IPS-NIHi7 (cell line): ENCODE measurements at regions not wholly inside any gene's neighbourhood (a gene's known extent, or its start where the extent isn't known, plus 50 kb on each side); places are given as distances from the start of the nearest gene placed in this dataset.

Experiments
- DNase-seq: peaks from one replicate; pipeline ENCODE4 v3.0.0; 2012; ENCODE audit warnings: mixed read lengths; ENCODE audit errors: extremely low spot score

DNA sequence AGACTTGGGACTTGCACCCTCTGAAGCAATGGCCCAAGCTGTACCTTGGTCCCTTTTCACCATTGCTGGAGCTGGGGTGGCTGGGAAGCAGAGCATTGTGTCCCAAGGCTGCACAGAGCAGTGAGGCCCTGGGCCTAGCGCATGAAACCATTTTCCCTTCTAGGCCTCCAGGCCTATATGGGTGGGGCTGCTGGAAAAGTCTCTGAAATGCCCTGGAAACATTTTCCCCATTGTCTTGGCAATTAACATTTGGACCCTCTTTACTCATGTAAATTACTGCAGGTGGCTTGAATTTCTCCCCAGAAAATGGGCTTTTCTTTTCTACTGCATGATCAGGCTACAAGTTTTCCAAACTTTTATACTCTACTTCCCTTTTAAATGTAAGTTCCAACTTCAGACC, 510.5 kb downstream of the SLITRK6 start:
- DNase-seq = no peak

DNA sequence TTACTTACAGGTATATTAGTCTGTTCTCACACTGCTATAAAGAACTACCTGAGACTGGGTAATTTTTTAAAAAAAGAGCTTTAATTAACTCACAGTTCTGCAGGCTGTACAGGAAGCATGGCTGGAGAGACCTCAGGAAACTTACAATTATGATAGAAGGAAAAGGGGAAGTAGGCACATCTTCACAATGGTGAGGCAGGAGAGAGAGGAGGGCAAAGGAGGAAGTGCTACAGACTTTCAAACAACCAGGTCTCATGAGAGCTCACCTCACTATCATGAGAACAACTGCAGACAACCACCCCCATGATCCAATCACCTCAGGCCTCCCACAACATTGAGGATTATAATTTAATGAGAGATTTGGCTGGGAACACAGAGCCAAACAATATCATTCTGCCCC, 511.7 kb downstream of the SLITRK6 start:
- DNase-seq = no peak

DNA sequence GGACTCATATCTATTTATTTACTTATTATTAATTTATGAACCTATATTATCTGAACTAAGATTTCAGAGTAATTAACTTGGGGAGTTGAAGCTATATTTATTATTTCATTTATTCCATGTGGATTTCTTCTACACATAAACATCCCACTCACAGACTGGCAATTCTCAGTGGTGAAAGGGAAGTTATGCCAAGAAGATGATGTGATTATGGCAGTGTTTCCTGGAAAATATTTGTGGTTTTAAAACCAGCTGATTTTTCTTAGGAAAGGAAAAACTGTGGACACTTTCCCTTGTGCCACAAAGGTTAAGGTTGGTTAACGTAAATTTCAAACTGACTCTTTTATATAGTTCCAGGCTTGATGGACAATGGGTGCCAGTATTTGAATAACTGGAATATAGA, 513.1 kb downstream of the SLITRK6 start:
- DNase-seq = no peak

DNA sequence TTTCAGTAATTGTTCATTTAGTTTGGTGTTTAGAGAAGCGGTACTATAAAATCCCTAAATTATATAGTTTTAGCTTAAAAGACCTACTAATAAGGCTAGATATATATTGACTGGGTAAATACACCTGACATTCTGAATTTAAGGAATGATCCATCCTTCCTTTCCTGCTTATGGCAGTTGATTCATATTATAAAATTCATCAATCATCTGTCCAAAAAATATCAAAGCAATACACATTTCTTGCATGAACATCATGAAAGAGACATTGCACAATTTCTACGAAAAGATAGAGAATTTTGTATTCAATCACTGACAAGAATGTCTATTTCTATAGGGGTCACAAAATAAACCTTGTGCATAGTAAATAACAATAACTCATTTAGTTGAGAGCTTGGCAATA, 514.9 kb downstream of the SLITRK6 start:
- no peak for DNase-seq

DNA sequence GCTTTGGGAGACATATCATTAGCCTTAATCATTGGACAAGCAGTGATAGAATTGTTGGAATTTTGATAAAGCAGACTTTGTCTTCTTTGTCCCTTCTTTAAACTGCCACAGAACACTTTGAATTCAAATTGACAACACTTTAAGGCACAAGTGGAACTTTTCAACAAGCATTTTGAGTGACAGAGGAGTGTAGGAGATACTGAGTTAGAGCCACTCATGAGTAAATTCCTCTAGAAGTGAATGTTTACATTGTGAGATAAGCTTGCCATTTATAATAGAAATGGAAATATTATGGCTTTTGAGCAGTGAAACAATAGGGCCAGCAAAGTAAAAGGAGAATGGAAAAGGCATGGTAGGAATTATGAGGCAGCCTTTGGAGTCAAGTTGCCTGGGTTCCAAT, 515.8 kb downstream of the SLITRK6 start:
- no peak for DNase-seq

DNA sequence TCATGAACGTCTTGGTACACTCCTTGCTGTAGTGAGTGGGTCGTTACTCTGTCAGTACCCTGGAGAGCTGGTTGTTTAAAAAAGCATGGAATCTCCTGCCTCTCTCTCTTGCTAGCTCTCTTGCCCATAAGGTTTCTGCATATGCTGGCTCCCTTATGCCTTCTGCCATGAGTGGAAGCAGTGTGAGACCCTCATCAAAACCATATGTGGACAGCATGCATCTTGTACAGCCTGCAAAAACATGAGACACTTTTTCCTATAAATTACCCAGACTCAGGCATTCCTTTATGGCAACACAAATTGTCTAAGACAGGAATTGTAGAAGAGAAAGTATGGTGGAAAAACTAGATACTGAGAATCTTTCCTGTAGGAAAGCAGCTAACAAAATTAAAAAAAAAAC, 516.3 kb downstream of the SLITRK6 start:
- DNase-seq = no peak

DNA sequence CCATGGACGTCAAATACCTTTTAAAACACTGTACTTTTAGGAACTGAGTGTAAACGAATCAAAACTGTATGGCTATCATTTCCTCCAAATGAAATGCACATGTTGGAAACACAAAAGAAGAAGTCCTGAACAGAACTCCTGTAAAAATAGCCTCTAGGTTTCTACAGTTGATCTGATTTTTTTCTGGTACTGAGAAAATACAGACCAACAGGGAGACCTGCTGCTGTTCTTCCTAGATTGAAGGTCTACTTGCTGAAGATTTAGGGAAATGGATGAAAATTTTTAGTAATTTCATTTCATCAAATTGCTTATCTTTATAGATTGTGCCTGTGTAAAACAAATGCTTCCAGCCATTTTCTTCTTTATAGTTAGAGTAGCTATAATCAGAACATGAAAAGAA, 520.4 kb downstream of the SLITRK6 start:
- DNase-seq = no peak

DNA sequence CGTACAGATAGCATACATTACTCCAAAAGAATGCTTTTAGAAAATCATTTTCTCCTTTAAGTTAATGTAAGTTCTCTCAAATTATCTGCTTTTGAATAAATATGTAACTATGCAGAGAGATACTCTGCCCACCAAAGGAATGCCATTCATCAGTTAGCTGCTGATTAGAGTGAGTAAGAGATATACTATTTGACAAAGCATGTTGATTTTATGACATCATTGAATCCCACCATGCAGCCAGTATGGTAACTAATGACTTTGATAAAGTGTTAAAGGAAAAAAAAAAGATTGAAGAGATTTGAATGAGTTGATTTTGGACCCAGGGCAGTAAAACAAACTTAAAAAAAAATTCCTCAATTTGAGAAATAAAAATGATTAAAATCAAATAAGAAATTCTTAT, 521.5 kb downstream of the SLITRK6 start:
- no peak for DNase-seq

DNA sequence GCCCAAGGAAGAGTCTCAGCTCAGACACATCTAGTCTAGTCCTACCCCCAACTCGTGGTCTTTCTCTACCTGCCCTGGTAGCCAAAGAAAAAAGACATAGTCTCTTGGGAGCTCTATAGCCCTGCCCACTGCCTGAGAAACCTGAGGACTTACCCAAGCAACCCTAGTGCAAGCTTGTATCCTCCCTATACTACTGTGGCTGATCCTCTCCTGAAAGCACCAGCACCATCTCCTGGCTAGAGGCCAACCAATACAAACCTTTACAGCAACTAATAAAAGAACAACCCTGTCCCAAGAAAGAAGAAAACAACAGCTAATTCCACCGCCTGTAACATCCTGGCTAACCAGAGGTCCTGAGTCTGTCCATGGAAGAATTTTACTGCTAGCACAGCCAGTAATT, 532.4 kb downstream of the SLITRK6 start:
- DNase-seq = peak; percentile 25

DNA sequence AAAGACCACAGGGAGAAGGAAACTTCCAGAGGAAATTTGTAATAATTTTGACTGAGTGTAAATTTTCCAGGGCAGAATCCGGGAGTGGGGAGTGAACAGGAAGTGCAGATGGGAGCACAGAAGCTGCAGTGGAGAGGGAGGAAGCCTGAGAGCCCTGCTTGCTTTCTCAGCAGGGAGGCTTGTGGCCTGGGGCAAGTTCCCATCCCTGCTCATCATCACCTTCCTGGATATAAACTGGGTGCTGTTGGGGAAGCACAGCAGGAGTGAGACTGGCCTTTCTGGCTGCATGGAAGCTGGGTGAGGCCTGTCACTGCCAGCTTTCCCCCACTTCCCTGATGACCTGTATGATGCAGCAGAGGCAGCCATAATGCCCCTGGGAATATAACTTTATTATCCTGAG, 532.9 kb downstream of the SLITRK6 start:
- DNase-seq = no peak

DNA sequence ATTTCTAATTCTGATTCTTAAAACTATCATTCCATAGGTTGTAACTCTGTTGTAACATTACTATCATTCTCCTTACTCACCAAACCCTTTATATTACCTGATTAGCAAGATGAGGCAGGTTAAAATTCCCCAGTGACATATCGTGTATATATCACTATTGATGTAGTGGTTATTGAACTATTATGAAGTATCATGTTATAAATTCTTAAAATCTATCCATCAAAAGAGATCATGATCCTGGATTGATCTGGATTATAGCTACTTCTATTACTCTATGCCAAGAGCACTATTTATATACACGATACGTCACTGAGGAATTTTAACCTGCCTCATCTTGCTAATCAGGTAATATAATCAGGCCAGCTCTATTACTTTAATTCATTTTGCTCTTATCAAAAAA, 533.9 kb downstream of the SLITRK6 start:
- DNase-seq = no peak

DNA sequence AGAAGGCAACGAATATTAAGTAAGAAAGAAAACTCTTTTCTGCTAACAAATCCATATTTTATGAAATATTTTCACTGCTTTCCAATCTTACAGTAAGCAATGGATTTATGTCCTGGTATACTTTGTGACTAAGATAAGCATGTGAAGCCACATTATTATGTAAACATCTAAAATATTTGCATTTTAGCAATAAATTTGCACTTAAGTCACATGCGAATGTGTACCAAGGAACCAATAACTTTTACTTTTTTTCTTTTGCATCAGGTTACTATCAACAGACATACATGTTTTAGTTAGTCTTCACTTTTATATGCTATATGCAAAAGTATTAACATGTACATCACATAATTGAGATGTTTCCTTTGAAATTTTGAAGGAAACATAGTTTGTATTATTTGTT, 536.7 kb downstream of the SLITRK6 start:
- no peak for DNase-seq

DNA sequence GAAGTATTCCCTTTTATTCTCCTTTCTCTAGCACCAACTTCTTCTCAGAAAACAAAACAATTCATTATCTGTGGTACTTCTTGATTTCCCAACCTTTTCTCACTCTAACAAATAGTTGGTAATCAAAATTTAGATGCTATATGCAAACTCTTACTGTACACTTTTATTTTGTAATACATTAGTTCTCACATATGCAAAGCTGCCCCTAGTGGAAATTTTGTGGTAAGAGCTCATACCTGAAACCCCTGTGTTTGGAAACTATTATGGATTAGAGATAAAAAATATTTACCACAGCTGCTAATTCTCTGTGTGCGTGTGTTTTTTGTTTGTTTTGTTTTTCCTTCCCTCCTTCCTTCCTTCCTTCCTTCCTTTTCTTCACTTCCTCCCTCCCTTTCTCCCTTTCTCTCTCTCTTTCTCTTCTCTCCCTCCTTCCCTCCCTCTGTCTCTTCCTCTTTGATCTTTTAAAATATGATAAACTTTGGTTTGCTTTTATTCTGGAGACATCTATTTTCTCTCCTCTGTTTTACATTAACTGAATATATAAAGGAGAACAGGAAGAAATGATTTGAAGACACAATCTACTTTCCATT, 537.4 kb downstream of the SLITRK6 start:
- no peak for DNase-seq

DNA sequence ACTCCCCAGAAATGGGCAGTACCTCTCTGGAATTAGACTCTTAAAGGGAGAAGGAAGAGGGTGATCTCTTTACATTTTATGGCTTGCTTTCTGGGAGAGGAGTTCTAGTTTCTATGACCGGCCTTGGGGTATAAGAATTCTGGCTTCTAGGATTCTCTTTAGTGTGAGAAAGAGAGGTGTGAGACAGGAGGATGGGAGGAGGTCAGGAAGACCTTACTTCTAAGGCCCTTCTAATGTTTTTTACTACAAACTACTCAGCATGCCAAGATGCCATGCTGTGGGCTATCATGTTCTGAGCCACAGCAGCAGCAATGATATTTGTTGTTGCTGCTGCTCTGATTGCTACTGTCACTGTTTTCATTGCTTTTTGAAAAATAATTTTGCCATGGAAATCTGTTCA, 538.3 kb downstream of the SLITRK6 start:
- no peak for DNase-seq

DNA sequence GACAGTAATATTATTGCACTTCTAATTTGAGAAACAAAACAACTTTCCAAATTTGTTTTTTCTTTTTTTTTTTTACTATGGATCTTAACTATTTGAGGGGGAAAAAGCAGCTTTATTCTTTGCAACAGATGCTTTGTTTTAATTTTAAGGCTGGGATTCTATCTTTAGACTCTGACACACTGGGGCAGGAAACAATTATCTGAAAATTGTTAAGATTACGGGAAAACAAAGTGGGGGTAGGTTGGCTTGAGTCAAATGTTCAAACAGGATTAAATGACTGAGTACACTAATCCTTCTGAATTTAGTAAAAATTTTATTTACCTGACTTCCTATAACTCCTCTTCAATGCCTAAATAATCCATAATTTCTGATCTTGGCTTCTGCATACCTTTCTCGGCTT, 543.2 kb downstream of the SLITRK6 start:
- no peak for DNase-seq

DNA sequence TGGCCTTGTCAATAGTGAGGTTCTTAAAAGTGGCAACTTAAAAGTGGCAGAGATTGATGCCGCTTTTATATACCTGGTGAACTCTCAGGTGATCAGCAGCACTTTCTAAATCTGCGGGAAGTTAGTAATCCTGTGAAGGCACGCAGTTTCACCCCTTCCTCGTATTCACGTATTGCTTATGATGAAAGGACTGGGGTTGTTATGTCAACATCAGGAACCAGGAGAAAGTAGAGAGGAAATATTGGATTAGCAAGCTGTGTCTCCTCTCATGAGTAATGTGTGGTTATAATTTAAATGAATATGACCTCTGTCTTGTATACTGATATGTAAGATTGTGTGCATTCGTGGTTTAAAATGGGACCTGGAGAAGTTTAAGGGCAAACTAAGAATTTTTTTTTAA, 544.6 kb downstream of the SLITRK6 start:
- DNase-seq = no peak

DNA sequence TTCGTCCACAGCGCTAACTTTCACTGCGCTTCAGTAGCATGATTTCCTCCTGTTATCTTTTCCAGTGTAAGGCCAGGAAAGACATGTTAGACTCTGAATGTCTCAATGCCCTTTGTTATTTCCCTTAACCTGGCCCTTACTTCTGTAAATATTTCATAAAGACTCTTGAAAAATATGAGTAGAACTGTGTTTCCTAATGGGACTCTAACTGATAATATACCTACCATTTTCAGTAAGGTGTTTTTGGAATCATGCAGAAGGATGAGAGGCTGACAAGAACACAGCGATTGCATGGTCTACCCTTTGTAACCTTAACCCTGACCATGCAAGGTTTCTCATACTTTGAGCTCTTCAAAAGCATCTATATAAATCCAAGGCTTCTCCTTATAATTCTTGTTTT, 550.1 kb downstream of the SLITRK6 start:
- DNase-seq = no peak

DNA sequence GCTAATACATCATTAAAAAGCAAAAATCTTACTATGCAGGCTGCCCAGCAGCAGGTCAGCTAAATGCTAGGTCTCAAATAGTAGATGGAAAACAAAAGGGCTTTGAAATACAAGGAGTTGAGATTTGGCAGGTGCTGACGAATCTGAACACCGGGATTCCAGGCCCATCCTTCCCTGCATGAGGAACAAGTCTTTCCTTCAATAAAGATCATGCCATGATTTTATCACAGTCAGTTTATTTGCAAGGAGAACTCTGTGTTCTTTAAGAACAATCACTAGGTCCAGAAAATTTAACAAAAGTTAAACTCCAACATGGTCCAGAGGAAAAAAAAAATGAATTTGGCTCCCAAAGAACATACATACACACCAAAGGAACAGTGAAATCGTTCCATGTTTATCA, 551.4 kb downstream of the SLITRK6 start:
- DNase-seq = no peak

DNA sequence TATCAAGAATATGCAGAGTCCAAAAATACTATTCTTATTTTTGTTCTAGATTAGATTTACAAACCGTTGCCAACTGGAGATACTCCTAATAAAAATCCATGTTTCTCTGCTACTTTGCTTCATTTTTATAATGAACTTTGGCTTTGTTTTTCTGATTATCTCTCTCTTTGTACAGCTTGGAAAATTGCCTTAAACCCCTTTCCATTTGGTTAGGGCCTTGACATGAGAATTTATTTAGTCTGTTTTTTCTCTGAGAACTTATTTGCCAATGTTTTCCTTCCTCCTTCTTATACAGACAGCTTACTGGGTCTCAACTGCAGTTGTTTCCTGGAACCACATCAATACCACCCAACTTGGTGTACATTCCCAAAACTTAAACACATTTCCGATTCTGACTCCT, 555.4 kb downstream of the SLITRK6 start:
- DNase-seq = no peak

DNA sequence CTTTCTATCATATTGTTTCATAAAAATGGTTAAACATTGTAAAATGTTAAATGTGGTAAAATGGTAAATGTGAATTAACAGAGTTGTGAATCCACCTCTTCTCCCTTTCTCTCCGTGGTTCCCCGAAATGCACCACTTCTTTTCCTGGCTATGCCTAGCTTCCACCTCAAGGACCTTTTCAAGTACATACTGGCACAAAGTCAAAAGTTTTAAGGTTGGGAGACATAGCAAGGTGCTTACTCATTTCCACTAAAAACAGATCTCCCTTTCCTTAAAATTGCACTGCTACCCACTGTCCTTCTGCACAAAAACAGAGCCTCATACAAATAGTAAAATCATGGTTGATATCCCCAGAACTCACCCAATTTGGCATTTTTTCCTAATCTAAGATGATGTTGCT, 558.2 kb downstream of the SLITRK6 start:
- DNase-seq = no peak

DNA sequence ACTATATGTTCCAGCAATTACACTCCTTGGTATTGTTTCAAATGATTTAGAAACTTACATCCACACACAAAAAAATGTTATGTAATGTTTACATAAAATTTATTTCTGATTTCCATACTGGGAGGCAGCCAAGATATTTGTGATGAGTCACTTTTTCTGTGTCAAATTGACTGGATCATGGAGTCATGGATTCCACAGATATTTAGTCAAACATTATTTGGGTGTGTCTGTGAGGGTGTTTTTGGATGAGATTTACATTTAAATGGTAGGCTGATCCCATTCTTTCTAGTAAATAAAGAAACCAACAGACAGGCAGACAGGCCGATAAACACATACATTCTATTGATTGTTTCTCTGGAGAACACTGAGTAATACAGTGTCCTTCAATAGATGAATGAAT, 562.8 kb downstream of the SLITRK6 start:
- no peak for DNase-seq

DNA sequence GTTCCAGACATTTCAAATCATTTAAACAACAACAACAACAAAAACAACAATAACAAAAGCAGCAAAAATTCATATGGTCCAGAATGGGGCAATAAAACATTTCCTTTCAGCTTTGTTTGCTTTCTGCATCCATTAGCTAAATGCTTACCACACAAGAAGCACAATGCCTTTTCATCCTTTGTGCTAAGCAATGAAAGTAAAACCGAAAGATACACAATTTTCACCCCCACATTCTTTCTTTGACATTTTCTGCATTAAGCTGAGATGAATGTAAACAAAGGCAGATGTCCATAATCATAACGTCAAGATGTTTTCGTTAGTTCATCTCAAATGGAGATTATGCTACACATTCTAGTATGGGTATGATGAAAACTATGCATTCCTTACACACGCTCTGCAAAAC, 568.5 kb downstream of the SLITRK6 start:
- DNase-seq = no peak

DNA sequence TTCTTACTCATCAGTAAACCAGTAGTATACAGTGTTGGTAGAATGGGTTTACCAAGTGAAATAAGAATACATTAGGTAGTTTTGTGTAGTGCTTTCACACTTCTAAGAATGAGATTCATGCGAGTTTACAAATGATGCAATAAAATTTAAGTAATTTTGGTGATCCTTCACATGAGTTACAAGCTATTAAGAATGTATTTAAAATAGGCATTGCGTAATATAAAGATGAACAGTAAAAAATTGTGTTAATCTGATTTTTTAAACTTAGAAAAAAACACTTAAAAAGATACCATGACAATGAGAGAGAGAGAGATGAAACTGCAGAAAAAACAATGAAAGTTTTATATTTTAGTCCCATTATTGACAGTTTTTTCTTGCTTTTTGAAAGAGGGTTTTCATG, 570.5 kb downstream of the SLITRK6 start:
- no peak for DNase-seq

DNA sequence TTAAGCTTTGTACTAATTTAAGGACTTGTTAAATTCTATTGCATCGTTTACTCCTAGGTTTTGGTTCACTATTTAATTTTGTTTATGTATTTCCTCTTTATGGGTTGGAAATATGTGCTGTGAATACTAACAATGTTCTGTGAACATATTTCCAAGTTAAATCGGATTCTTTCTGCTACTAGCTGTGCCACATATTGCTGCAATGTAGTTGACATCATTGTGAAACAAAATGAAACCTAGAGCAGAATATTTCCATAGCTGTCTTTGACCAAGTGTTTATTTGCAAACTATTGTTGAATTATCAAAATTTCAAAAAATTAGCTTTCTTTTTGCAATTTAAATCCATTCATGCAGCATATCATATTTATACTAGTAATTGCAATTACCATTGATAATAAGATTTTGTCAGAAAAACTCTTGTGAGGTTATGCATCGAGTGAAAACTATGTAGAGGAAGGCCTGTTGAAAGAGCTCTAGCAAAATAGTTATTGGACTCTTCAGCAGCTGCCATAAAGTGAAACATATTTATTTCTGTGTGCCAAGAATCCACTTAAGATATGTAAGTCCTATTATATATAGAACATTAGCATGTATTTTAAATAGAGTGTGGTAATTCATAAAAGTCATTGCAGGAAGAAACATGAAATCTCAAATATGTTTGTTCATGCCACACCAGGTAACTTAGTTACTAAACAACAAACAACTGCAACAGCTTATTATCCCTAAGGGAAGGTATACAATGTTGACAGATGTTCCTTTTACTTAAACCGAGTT, 575.1 kb downstream of the SLITRK6 start:
- no peak for DNase-seq
